ENCODE measurements at regions not wholly inside any gene's neighbourhood (a gene's known extent, or its start where the extent isn't known, plus 50 kb on each side); places are given as distances from the start of the nearest gene placed in this dataset.

DNA sequence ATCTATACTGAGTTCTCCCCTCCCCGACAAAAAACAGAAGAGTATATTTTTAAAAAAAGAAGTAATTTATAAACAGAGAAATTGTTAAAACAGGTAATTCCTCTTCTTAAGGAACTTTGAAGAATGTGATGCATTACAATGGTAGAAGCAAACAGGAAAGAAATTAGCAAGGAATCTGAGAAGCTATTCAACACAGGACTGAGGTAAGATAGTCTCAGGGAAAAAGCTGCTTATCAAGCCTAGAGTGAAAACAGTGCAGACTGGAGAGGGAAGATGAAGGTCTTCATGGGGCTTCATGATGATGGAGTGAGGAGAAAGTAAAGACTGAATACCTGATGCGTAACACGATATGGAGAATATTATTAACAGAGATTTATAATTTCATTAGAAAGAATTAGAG is 880.0 kb downstream of the SLC16A7 start:
- no peak for DNase-seq (ENCODE audit: low read depth)
- CTCF ChIA-PET: no interaction called here
- H3K36me3 ChIP-seq (ENCODE audit: control insufficient read depth, insufficient read depth, low read length): no peaks in the 10 kb centered on the region
- no peaks in the 10 kb centered on the region for H3K27me3 ChIP-seq (ENCODE audit: control insufficient read depth, insufficient read depth, low read length)
- POLR2A ChIA-PET: no interaction called here
- no peak overlapping the region for H3K4me3 ChIP-seq (ENCODE audit: low read depth, low read length)
- TF ChIP-seq, protein P1, sequence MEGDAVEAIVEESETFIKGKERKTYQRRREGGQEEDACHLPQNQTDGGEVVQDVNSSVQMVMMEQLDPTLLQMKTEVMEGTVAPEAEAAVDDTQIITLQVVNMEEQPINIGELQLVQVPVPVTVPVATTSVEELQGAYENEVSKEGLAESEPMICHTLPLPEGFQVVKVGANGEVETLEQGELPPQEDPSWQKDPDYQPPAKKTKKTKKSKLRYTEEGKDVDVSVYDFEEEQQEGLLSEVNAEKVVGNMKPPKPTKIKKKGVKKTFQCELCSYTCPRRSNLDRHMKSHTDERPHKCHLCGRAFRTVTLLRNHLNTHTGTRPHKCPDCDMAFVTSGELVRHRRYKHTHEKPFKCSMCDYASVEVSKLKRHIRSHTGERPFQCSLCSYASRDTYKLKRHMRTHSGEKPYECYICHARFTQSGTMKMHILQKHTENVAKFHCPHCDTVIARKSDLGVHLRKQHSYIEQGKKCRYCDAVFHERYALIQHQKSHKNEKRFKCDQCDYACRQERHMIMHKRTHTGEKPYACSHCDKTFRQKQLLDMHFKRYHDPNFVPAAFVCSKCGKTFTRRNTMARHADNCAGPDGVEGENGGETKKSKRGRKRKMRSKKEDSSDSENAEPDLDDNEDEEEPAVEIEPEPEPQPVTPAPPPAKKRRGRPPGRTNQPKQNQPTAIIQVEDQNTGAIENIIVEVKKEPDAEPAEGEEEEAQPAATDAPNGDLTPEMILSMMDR (IDR thresholded peaks at IDR 0.05; ENCODE audit: insufficient read depth, low read depth, low read length): no peak

DNA sequence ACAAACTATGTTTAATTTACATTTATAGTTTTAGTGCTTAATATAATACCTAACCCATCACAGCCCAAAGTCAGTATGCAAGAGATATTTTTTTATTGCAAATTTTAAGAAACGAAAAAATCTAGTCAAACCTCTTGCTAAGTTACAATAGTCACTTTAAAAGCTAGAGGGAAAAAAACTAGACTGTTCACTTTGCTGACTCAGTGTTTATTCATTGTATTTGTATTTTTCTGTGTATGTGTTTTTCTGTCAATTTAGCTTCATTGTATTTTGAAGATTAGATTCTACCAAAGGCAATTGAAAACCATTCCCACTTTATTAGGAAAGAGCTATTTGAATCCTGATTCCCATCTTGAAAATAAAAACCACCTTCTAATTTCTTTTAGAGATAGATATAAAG is 891.5 kb downstream of the SLC16A7 start:
- ChIA-PET CTCF (interaction anchor here (0.8 kb wide), 1 partner anchor 435 kb away, joined by 3 read pairs; no protein-coding TSS in a partner anchor), POLR2A (no interaction called here)
- H3K36me3 ChIP-seq (ENCODE audit: control insufficient read depth, insufficient read depth, low read length): no peaks in the 10 kb centered on the region
- no peak overlapping the region for H3K4me3 ChIP-seq (ENCODE audit: low read depth, low read length)
- H3K27me3 ChIP-seq (ENCODE audit: control insufficient read depth, insufficient read depth, low read length): no peaks in the 10 kb centered on the region
- TF ChIP-seq, protein P1 (IDR thresholded peaks at IDR 0.05; ENCODE audit: insufficient read depth, low read depth, low read length): no peak
- DNase-seq (ENCODE audit: low read depth): no peak

DNA sequence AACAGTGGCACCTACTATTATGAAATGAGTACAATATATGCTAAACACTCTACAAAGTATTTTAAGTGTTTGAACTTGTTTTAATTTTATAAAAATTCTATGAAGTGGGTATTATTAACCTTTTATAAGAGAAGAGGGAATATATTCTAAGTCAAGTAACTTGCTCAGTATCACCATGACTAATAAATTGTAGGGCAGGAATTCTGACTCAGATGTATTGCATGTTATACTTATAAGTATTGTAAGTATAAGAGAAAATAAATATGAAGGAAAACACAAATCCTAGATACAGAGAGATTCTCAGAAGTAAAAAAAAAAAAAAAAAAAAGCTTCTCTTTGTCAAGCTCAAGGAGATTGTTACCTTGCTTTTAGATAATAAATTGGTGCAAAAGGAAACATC is 893.2 kb downstream of the SLC16A7 start:
- DNase-seq (ENCODE audit: low read depth): no peak
- H3K4me3 ChIP-seq (ENCODE audit: low read depth, low read length): no peak overlapping the region
- H3K36me3 ChIP-seq (ENCODE audit: control insufficient read depth, insufficient read depth, low read length): no peaks in the 10 kb centered on the region
- CTCF ChIA-PET: no interaction called here
- POLR2A ChIA-PET: no interaction called here
- TF ChIP-seq, protein P1 (IDR thresholded peaks at IDR 0.05; ENCODE audit: insufficient read depth, low read depth, low read length): no peak
- no peaks in the 10 kb centered on the region for H3K27me3 ChIP-seq (ENCODE audit: control insufficient read depth, insufficient read depth, low read length)

DNA sequence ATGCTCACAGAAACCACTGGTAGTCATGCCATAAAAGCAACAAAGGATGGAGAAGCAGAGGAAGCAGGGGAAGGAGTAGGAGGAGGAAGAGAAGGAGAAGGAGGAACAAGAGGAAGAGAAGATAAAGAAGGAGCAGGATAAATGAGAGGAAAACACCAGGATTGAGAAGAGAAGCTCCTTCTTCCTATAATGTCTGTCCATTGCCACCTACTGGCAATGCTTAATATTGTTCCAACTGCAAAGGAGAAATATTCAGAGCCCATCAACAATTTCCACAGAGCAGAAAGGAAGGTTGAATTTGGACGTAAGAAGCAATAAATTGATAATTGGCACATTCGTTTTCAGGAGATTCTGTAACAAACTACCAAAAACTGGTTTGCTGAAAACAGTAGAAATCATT is 898.4 kb downstream of the SLC16A7 start:
- ChIA-PET POLR2A (no interaction called here), CTCF (interaction anchor here (1.0 to 1.6 kb wide), 6 partner anchors 9 to 1121 kb away, joined by 3 to 6 read pairs (median 4); no protein-coding TSS in a partner anchor)
- peak; percentile 2 for DNase-seq (ENCODE audit: low read depth)
- TF ChIP-seq, protein P1 (IDR thresholded peaks at IDR 0.05; ENCODE audit: insufficient read depth, low read depth, low read length): peak; percentile 62
- no peak overlapping the region for H3K4me3 ChIP-seq (ENCODE audit: low read depth, low read length)
- H3K36me3 ChIP-seq (ENCODE audit: control insufficient read depth, insufficient read depth, low read length): no peaks in the 10 kb centered on the region
- no peaks in the 10 kb centered on the region for H3K27me3 ChIP-seq (ENCODE audit: control insufficient read depth, insufficient read depth, low read length)

DNA sequence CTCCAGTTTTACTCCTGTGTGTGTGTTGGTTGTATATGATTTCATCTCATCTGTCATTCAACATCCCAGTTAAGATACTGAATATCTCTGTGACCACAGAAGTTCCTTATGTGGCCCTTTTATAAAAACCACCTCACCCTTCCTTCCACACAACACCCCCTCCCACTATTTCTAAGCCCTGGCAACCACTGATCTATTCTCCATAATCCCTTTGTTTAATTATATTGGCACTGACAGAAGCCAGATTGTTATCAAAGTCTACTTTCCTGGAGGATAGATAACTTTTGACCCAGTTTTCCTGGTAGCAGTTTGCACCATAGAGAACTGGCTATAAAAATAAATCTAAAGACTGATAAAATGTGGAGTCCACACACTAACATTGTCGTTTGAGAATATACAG is 902.8 kb downstream of the SLC16A7 start:
- TF ChIP-seq, protein P1 (IDR thresholded peaks at IDR 0.05; ENCODE audit: insufficient read depth, low read depth, low read length): no peak
- DNase-seq (ENCODE audit: low read depth): no peak
- ChIA-PET CTCF (no interaction called here), POLR2A (no interaction called here)
- Histone ChIP-seq H3K4me3 (ENCODE audit: low read depth, low read length) (no peak overlapping the region), H3K36me3 (ENCODE audit: control insufficient read depth, insufficient read depth, low read length) (no peaks in the 10 kb centered on the region), H3K27me3 (ENCODE audit: control insufficient read depth, insufficient read depth, low read length) (no peaks in the 10 kb centered on the region)

All from BJ (cell line).